ENCODE measurements at regions not wholly inside any gene's neighbourhood (a gene's known extent, or its start where the extent isn't known, plus 50 kb on each side); places are given as distances from the start of the nearest gene placed in this dataset.

- Histone ChIP-seq H3K4me1 (peaks cover 26% of the 10 kb centered on the region), H3K9me3 (no peaks in the 10 kb centered on the region), H3K36me3 (no peaks in the 10 kb centered on the region), H3K27me3 (no peaks in the 10 kb centered on the region), H3K4me3 (no peak overlapping the region), H3K27ac (no peak overlapping the region)
- DNase-seq (ENCODE audit: low spot score in 2 of 2): no peak
- WGBS: 92% methylated on average over 5 of the region's 5 CpGs
- TF ChIP-seq, protein P1, sequence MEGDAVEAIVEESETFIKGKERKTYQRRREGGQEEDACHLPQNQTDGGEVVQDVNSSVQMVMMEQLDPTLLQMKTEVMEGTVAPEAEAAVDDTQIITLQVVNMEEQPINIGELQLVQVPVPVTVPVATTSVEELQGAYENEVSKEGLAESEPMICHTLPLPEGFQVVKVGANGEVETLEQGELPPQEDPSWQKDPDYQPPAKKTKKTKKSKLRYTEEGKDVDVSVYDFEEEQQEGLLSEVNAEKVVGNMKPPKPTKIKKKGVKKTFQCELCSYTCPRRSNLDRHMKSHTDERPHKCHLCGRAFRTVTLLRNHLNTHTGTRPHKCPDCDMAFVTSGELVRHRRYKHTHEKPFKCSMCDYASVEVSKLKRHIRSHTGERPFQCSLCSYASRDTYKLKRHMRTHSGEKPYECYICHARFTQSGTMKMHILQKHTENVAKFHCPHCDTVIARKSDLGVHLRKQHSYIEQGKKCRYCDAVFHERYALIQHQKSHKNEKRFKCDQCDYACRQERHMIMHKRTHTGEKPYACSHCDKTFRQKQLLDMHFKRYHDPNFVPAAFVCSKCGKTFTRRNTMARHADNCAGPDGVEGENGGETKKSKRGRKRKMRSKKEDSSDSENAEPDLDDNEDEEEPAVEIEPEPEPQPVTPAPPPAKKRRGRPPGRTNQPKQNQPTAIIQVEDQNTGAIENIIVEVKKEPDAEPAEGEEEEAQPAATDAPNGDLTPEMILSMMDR (IDR thresholded peaks at IDR 0.05): no peak
- TF ChIP-seq POLR2A (IDR thresholded peaks at IDR 0.05) (no peak), POLR2AphosphoS5 (IDR thresholded peaks at IDR 0.05) (no peak), EP300 (IDR thresholded peaks at IDR 0.05) (no peak)
Measured at GRCh38 chr3:101989578-101990200, 140.4 kb downstream of the NFKBIZ start.

DNA sequence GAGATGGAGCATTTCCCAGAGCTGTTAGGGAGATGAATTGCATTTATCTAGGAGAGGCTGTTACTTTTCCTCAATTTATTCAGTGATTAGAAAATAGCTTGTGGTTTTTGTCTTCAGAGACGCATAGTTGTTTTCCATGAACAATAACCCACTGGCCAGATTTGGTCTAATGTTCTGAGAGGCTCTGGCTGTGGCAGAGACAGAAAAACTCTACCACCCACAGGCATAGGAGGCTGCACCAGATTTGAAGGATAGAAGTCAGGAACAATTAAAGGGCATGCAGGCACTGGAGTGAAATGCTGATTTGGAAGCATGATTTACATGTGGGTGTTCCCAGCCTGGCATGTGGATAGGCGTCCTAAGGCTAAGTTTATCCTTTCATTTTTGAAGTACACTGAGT, 143.5 kb downstream of the NFKBIZ start:
- no peak for DNase-seq (ENCODE audit: low spot score in 2 of 2)
- TF ChIP-seq EP300 (IDR thresholded peaks at IDR 0.05) (no peak), POLR2A (IDR thresholded peaks at IDR 0.05) (no peak), POLR2AphosphoS5 (IDR thresholded peaks at IDR 0.05) (no peak)
- TF ChIP-seq, protein P1 (IDR thresholded peaks at IDR 0.05): no peak
- H3K27ac ChIP-seq: peak overlapping the region; percentile 78
- H3K4me1 ChIP-seq: peaks cover 26% of the 10 kb centered on the region
- WGBS: 46% methylated on average over 2 of the region's 2 CpGs
- H3K9me3 ChIP-seq: no peaks in the 10 kb centered on the region
- H3K36me3 ChIP-seq: no peaks in the 10 kb centered on the region
- no peaks in the 10 kb centered on the region for H3K27me3 ChIP-seq
- no peak overlapping the region for H3K4me3 ChIP-seq

- Histone ChIP-seq H3K4me1 (peaks cover 40% of the 10 kb centered on the region), H3K4me3 (no peak overlapping the region), H3K27me3 (no peaks in the 10 kb centered on the region), H3K36me3 (no peaks in the 10 kb centered on the region), H3K27ac (peak overlapping the region; percentile 78), H3K9me3 (no peaks in the 10 kb centered on the region)
- DNase-seq (ENCODE audit: low spot score in 2 of 2): no peak
- TF ChIP-seq POLR2AphosphoS5 (IDR thresholded peaks at IDR 0.05) (peak in 2 of 3 donors; percentile 5 to 52), POLR2A (IDR thresholded peaks at IDR 0.05) (no peak), EP300 (IDR thresholded peaks at IDR 0.05) (no peak)
- TF ChIP-seq, protein P1 (IDR thresholded peaks at IDR 0.05): no peak
- 57% methylated on average over 3 of the region's 3 CpGs for WGBS
Measured at GRCh38 chr3:101994386-101994785, 145.1 kb downstream of the NFKBIZ start.

DNA sequence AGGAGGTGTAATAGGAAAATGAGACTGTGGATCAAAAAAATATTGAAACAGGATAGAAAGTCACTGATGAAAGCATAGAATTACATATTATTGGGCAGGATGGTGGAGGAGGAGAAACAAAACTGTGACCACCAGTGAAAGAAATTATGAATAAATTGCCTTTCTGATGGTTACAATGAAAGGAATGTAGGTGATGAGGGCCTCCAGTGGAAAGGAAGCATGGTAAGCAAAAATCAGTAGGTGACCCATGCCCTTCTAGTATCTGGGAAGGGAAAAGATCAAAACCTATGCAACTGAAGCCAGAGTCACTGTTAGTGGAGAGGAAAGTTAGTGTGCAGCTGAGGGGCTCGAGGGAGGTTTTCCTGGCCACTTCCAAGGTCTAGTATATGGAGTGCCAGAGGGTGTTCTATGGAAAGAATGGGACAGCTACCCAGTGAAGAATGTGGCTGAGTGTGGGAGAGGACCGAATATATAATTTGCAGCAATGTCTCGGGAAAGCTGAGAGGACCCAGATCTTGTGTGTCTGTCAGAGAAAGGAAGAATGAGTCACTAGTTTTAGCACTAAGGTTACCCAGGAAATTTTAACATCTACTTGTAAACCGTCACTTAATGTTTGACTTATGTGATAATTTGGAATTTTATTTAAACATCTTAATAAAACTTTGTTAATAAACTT, 146.2 kb downstream of the NFKBIZ start:
- TF ChIP-seq EP300 (IDR thresholded peaks at IDR 0.05): no peak
- TF ChIP-seq POLR2A (IDR thresholded peaks at IDR 0.05): no peak
- TF ChIP-seq, protein P1 (IDR thresholded peaks at IDR 0.05): no peak
- no peak for TF ChIP-seq POLR2AphosphoS5 (IDR thresholded peaks at IDR 0.05)
- 74% methylated on average over 4 of the region's 4 CpGs for WGBS
- Histone ChIP-seq H3K27ac (peak overlapping the region; percentile 20), H3K27me3 (no peaks in the 10 kb centered on the region), H3K9me3 (no peaks in the 10 kb centered on the region), H3K36me3 (no peaks in the 10 kb centered on the region), H3K4me1 (peaks cover 43% of the 10 kb centered on the region), H3K4me3 (no peak overlapping the region)
- no peak for DNase-seq (ENCODE audit: low spot score in 2 of 2)

- no peak overlapping the region for H3K4me3 ChIP-seq
- H3K27ac ChIP-seq: no peak overlapping the region
- DNase-seq (ENCODE audit: low spot score in 2 of 2): no peak
- H3K4me1 ChIP-seq: peaks cover 43% of the 10 kb centered on the region
- no peak for TF ChIP-seq POLR2A (IDR thresholded peaks at IDR 0.05)
- no peaks in the 10 kb centered on the region for H3K36me3 ChIP-seq
- 96% methylated on average over 3 of the region's 3 CpGs for WGBS
- H3K27me3 ChIP-seq: no peaks in the 10 kb centered on the region
- H3K9me3 ChIP-seq: no peaks in the 10 kb centered on the region
Measured at GRCh38 chr3:101996832-101997231, 147.5 kb downstream of the NFKBIZ start.
